IPS-11a (cell line): ENCODE measurements at regions not wholly inside any gene's neighbourhood (a gene's known extent, or its start where the extent isn't known, plus 50 kb on each side); places are given as distances from the start of the nearest gene placed in this dataset.
"Not testable (repeated sequence)": the region's sequence is repeated elsewhere in the genome, so short reads cannot be mapped to it uniquely, and the experiment has no call there.

Experiments
- H3K4me3 ChIP-seq: one replicate; pipeline ENCODE4 v1.5.1; 2013; ENCODE audit warnings: low read depth, low read length, control low read depth

GRCh38 chr6:102742028-102742427, 1348.5 kb downstream of the GRIK2 start:
- H3K4me3 ChIP-seq: no peak overlapping the region

- no peak overlapping the region for H3K4me3 ChIP-seq
Observed at GRCh38 chr6:102736941-102737368, 1343.4 kb downstream of the GRIK2 start.

- H3K4me3 ChIP-seq: no peak overlapping the region
Observed at GRCh38 chr6:102732898-102733297, 1339.4 kb downstream of the GRIK2 start.

- H3K4me3 ChIP-seq: not testable (repeated sequence)
Observed at GRCh38 chr6:102722086-102722485, 1328.6 kb downstream of the GRIK2 start.

GRCh38 chr6:102717737-102718456, 1324.4 kb downstream of the GRIK2 start:
- H3K4me3 ChIP-seq: no peak overlapping the region

- no peak overlapping the region for H3K4me3 ChIP-seq
Observed at GRCh38 chr6:102717252-102717651, 1323.7 kb downstream of the GRIK2 start.

- H3K4me3 ChIP-seq: no peak overlapping the region
Observed at GRCh38 chr6:102701019-102701418, 1307.5 kb downstream of the GRIK2 start.

- no peak overlapping the region for H3K4me3 ChIP-seq
Observed at GRCh38 chr6:102686461-102686860, 1293.0 kb downstream of the GRIK2 start.

GRCh38 chr6:102680413-102680812, 1286.9 kb downstream of the GRIK2 start:
- H3K4me3 ChIP-seq: no peak overlapping the region

- H3K4me3 ChIP-seq: no peak overlapping the region
Observed at GRCh38 chr6:102679865-102680264, 1286.4 kb downstream of the GRIK2 start.

- no peak overlapping the region for H3K4me3 ChIP-seq
Observed at GRCh38 chr6:102677225-102677624, 1283.7 kb downstream of the GRIK2 start.

- H3K4me3 ChIP-seq: no peak overlapping the region
Observed at GRCh38 chr6:102670735-102671134, 1277.2 kb downstream of the GRIK2 start.

- H3K4me3 ChIP-seq: no peak overlapping the region
Observed at GRCh38 chr6:102662851-102663250, 1269.3 kb downstream of the GRIK2 start.

GRCh38 chr6:102660303-102660702, 1266.8 kb downstream of the GRIK2 start:
- H3K4me3 ChIP-seq: no peak overlapping the region

GRCh38 chr6:102655823-102656222, 1262.3 kb downstream of the GRIK2 start:
- H3K4me3 ChIP-seq: no peak overlapping the region

GRCh38 chr6:102641426-102641825, 1247.9 kb downstream of the GRIK2 start:
- H3K4me3 ChIP-seq: no peak overlapping the region

- H3K4me3 ChIP-seq: no peak overlapping the region
Observed at GRCh38 chr6:102631921-102632320, 1238.4 kb downstream of the GRIK2 start.

- no peak overlapping the region for H3K4me3 ChIP-seq
Observed at GRCh38 chr6:102623201-102623600, 1229.7 kb downstream of the GRIK2 start.

GRCh38 chr6:102619585-102619984, 1226.1 kb downstream of the GRIK2 start:
- no peak overlapping the region for H3K4me3 ChIP-seq

GRCh38 chr6:102582569-102582968, 1189.1 kb downstream of the GRIK2 start:
- no peak overlapping the region for H3K4me3 ChIP-seq

- no peak overlapping the region for H3K4me3 ChIP-seq
Observed at GRCh38 chr6:102581378-102582124, 1188.0 kb downstream of the GRIK2 start.

- no peak overlapping the region for H3K4me3 ChIP-seq
Observed at GRCh38 chr6:102571236-102571908, 1177.9 kb downstream of the GRIK2 start.
